K562 (cell line): ENCODE measurements at regions not wholly inside any gene's neighbourhood (a gene's known extent, or its start where the extent isn't known, plus 50 kb on each side); places are given as distances from the start of the nearest gene placed in this dataset.

ENCODE experiments used
- ATAC-seq: fragments of 200-7000 bp; cut with Tn5 transposase; 3 replicates; pipeline ENCODE4 v1.9.1; 2020; ENCODE audit warnings: moderate library complexity
- BruUV-seq: library from RNA; stranded (reverse); fragments of 400-500 nt; replicated peaks from 2 replicates; lab custom pipeline; 2021; lab: Mats Ljungman, UMichigan
- CTCF ChIA-PET: fragments of 300-600 bp; formaldehyde crosslinking; extraction: SDS; loops from one replicate; lab custom pipeline; 2021; ENCODE audit warnings: low intra/inter-chr PET ratio; lab: Yijun Ruan, JAX
- POLR2A ChIA-PET: fragments of 300-600, 350-650 bp; sonication (Branson Sonifier 250); formaldehyde crosslinking; extraction: SDS; loops from one replicate; lab custom pipeline; 2021; ENCODE audit warnings: antibody characterized with exemption, inconsistent platforms; lab: Yijun Ruan, JAX
- DNase-seq, 4 experiments: peaks; one replicate each; pipeline versions ENCODE4 v3.0.0 to v3.0.0-alpha.2; 2011 to 2018; ENCODE audit warnings: low spot score in 3 of 4, mixed read lengths in 3 of 4; ENCODE audit errors: extremely low read depth in 1 of 4
- FAIRE-seq: peaks from 2 replicates; lab custom pipeline; 2011; peaks lifted over from hg19 to GRCh38; lab: Jason Lieb, UNC
- H2AFZ ChIP-seq: 2 replicates; pipeline ENCODE4 v1.6.0; 2011; ENCODE audit warnings: low read depth, low read length, control low read depth, inconsistent platforms
- H3K27ac ChIP-seq: fragments of 200-600 bp; 3 replicates; pipeline ENCODE4 v1.8.0; 2011; ENCODE audit warnings: low read depth, mild to moderate bottlenecking, control low read depth, inconsistent platforms, low read length, moderate library complexity, mixed read lengths; ENCODE audit errors: extremely low read depth
- H3K27me3 ChIP-seq, 2 experiments: fragments of 300-600 bp in 1 of 2; 2 replicates in 1 of 2; 3 replicates in 1 of 2; pipeline versions ENCODE4 v1.6.0 to v1.8.0; 2011; ENCODE audit warnings: inconsistent platforms in 2 of 2, low read length in 2 of 2, mild to moderate bottlenecking in 1 of 2, mixed read lengths in 1 of 2, moderate library complexity in 1 of 2; ENCODE audit not compliant: control insufficient read depth in 2 of 2, insufficient read depth in 2 of 2
- H3K36me3 ChIP-seq: fragments of 300-600 bp; 3 replicates; pipeline ENCODE4 v1.8.0; 2011; ENCODE audit warnings: mild to moderate bottlenecking, low read length, inconsistent platforms; ENCODE audit not compliant: control insufficient read depth, insufficient read depth
- H3K4me1 ChIP-seq, 2 experiments: fragments of 200-600 bp in 1 of 2; replicated peaks in 1 of 2; 2 replicates in 1 of 2; 3 replicates in 1 of 2; pipeline versions ENCODE4 v1.5.1 to v1.8.0; 2011; ENCODE audit warnings: inconsistent platforms in 2 of 2, low read length in 2 of 2, mild to moderate bottlenecking in 1 of 2, mixed read lengths in 1 of 2, moderate library complexity in 1 of 2; ENCODE audit not compliant: control insufficient read depth in 2 of 2, insufficient read depth in 2 of 2
- H3K4me2 ChIP-seq: 2 replicates; pipeline ENCODE4 v1.6.1; 2011; ENCODE audit warnings: low read length, control low read depth, inconsistent platforms, mixed read lengths; ENCODE audit not compliant: insufficient read depth
- H3K4me3 ChIP-seq: fragments of 200-600 bp; sonication (generic), shearing (Covaris generic); 2 replicates; pipeline ENCODE4 v1.5.1; 2016; ENCODE audit warnings: control low read depth, inconsistent platforms
- H3K79me2 ChIP-seq: fragments of 200-600 bp; 3 replicates; pipeline ENCODE4 v1.8.0; 2011; ENCODE audit warnings: low read length, inconsistent platforms; ENCODE audit not compliant: control insufficient read depth, insufficient read depth
- H3K9ac ChIP-seq, 2 experiments: 2 replicates each; pipeline versions ENCODE4 v1.6.0 to v1.6.1; 2011; ENCODE audit warnings: low read depth in 2 of 2, low read length in 2 of 2, control low read depth in 1 of 2, inconsistent platforms in 1 of 2, mild to moderate bottlenecking in 1 of 2, mixed read lengths in 1 of 2; ENCODE audit not compliant: insufficient read depth in 1 of 2
- H3K9me1 ChIP-seq: one replicate; pipeline ENCODE4 v1.6.0; 2011; ENCODE audit warnings: inconsistent platforms, mild to moderate bottlenecking, low read length, moderate library complexity; ENCODE audit not compliant: control insufficient read depth, insufficient read depth
- H3K9me3 ChIP-seq: replicated peaks from 2 replicates; pipeline ENCODE4 v1.5.1; 2011; ENCODE audit warnings: low read depth, low read length, inconsistent platforms; ENCODE audit not compliant: control insufficient read depth, insufficient read depth
- H4K20me1 ChIP-seq: replicated peaks from 2 replicates; pipeline ENCODE4 v1.6.1; 2011; ENCODE audit warnings: low read length, inconsistent platforms, mixed read lengths; ENCODE audit not compliant: control insufficient read depth, insufficient read depth
- PHF20 ChIP-seq: fragments of 450-650 bp; IDR thresholded peaks from 2 replicates; pipeline ENCODE4 v1.6.1; 2018; ENCODE audit not compliant: partially characterized antibody
- ZNF140 ChIP-seq: fragments of 250-450 bp; sonication (Bioruptor Pico); IDR thresholded peaks from 2 replicates; pipeline ENCODE4 v1.8.0; 2021; ENCODE audit warnings: moderate library complexity, mild to moderate bottlenecking, inconsistent platforms
- WGBS: fragments of 100-300 bp; shearing (Covaris generic); methylation state at CpG from one replicate; pipeline ENCODE4 v1.1.6; 2016; ENCODE audit warnings: low coverage, mixed read lengths; ENCODE audit not compliant: insufficient coverage; ENCODE audit errors: missing lambda C conversion rate; 5-methylcytosine and 5-hydroxymethylcytosine counted together
- in situ Hi-C: fragments of 300-500 bp; cut with MboI; formaldehyde crosslinking; loops from 4 replicates; pipeline ENCODE4 v1.15.0; 2018; ENCODE audit warnings: inconsistent platforms, mixed read lengths
- intact Hi-C: fragments of 100-400 bp; cut with micrococcal nuclease; formaldehyde crosslinking; loops from 2 replicates; pipeline ENCODE4 v1.14.2; 2022
- TF ChIP-seq, protein P1 (sequence below): sonication (generic); formaldehyde crosslinking; IDR thresholded peaks from 2 replicates; pipeline ENCODE4 v1.8.0; 2022; ENCODE audit warnings: missing genetic modification reagents, mild to moderate bottlenecking, borderline replicate concordance

DNA sequence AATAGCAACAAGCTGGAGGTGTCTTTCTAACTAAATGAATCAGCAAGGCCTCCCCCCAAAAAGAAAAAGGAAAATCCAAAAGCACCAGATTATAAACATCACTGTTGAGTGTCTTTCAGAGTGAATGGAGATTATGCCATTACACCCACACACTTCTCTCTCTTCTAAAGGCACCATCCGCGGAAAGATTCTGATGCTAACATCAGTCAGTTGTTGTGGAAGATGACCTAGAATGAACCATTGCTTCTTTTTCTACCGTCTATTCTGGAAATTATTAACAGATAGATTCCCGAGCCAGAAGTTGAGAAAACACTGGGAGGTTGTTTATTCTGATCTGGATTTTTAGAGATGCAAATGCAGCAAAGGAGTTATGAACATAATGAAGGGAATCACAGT, 60.9 kb upstream of the FAM20A start:
- no peak overlapping the region for H3K4me3 ChIP-seq
- in situ Hi-C loops, result no loop called here
- H3K9ac ChIP-seq, result no peak overlapping the region
- H3K9me3 ChIP-seq, result no peaks in the 10 kb centered on the region
- no peaks in the 10 kb centered on the region for H3K36me3 ChIP-seq
- intact Hi-C loops, result no loop called here
- ATAC-seq, result no peak
- no peaks in the 10 kb centered on the region for H4K20me1 ChIP-seq
- no peak overlapping the region for H3K4me2 ChIP-seq
- WGBS, result 0% methylated on average over 4 of the region's 4 CpGs
- ChIA-PET CTCF (no interaction called here), POLR2A (interaction anchor here (1.5 kb wide), 1 partner anchor 11 kb away, joined by 3 read pairs; no protein-coding TSS in a partner anchor)
- no peak for DNase-seq
- no peak overlapping the region for H2AFZ ChIP-seq
- BruUV-seq, result no TSS peak
- H3K9me1 ChIP-seq, result no peaks in the 10 kb centered on the region
- TF ChIP-seq PHF20 (no peak), ZNF140 (CRISPR knock-in tag) (no peak)
- no peak for FAIRE-seq
- H3K79me2 ChIP-seq, result no peaks in the 10 kb centered on the region
- peaks cover 0 to 8% of the 10 kb centered on the region in 2 experiments; a peak in 2 of 5 replicates for H3K27me3 ChIP-seq
- H3K27ac ChIP-seq, result no peak overlapping the region
- H3K4me1 ChIP-seq, result no peaks in the 10 kb centered on the region

DNA sequence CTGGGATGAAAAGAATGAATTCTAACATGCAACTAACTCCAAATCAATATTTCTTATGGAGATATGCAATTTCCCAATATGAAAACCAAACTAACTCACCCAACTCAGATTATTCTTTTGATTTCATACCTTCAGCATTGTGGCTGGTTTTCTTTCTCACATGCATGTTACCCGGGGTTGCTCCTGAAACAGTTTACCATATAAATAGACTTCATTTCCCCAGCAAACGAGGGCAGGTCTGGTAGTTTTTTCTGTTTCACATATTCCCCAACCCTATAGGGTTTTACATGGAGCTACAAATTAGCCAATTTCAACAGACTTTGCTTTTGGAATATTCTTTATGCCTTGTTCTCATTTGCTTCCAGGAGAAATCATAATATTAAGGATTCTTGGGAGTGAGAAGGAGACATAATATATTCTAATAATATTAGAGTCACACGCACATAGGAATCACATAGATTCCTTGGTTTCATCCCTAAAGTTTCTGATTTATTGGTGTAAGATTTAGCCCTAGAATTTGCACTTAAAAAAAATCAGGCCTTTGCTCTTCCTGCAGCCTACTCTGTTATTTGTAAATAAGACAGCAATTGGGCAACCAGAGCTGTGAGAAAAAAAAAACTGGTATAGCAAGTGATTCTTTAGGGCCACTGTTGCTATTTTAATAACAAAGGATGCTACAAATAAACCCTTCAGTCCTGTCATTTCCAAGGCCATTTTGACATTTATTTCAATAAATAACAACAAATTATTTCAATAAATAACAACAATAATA, 60.3 kb upstream of the FAM20A start:
- TF ChIP-seq, protein P1, sequence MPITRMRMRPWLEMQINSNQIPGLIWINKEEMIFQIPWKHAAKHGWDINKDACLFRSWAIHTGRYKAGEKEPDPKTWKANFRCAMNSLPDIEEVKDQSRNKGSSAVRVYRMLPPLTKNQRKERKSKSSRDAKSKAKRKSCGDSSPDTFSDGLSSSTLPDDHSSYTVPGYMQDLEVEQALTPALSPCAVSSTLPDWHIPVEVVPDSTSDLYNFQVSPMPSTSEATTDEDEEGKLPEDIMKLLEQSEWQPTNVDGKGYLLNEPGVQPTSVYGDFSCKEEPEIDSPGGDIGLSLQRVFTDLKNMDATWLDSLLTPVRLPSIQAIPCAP, result no peak
- Histone ChIP-seq H3K4me1 (no peaks in the 10 kb centered on the region), H3K79me2 (no peaks in the 10 kb centered on the region), H3K36me3 (no peaks in the 10 kb centered on the region), H3K9me3 (no peaks in the 10 kb centered on the region; the same call in 1 of the 2 replicates), H4K20me1 (no peaks in the 10 kb centered on the region), H3K9me1 (no peaks in the 10 kb centered on the region), H3K4me2 (no peak overlapping the region), H3K9ac (no peak overlapping the region), H2AFZ (no peak overlapping the region), H3K27me3 (peaks cover 0 to 8% of the 10 kb centered on the region in 2 experiments; a peak in 2 of 5 replicates), H3K4me3 (no peak overlapping the region), H3K27ac (no peak overlapping the region)
- ATAC-seq, result no peak
- POLR2A ChIA-PET, result interaction anchor here (1.5 kb wide), 1 partner anchor 11 kb away, joined by 3 read pairs; no protein-coding TSS in a partner anchor
- in situ Hi-C loops (no loop called here), intact Hi-C loops (no loop called here)
- FAIRE-seq, result no peak
- CTCF ChIA-PET, result no interaction called here
- BruUV-seq, result no TSS peak
- WGBS, result 0% methylated on average over 3 of the region's 3 CpGs
- no peak for DNase-seq
